Esophagus squamous epithelium (tissue), 5 donors: ENCODE measurements at regions not wholly inside any gene's neighbourhood (a gene's known extent, or its start where the extent isn't known, plus 50 kb on each side); places are given as distances from the start of the nearest gene placed in this dataset.

Source experiments
- DNase-seq: peaks from one replicate; lab custom pipeline; 2025; lab: John Stamatoyannopoulos, UW
- H3K27ac ChIP-seq, 4 donors: fragments of 200-600 bp; sonication (generic); one replicate each; pipeline ENCODE4 v1.5.1; 2016 to 2019; ENCODE audit warnings: mild to moderate bottlenecking in 1 of 4
- H3K27me3 ChIP-seq, 4 donors: fragments of 200-600 bp; sonication (generic); 1 replicate in 3 of 4; 2 replicates in 1 of 4; pipeline versions ENCODE4 v1.5.1 to v1.6.0; 2017 to 2021; ENCODE audit warnings: antibody characterized with exemption in 1 of 4
- H3K36me3 ChIP-seq, 3 donors: fragments of 200-600 bp; sonication (generic); one replicate each; pipeline ENCODE4 v1.5.1; 2016 to 2019
- H3K4me1 ChIP-seq, 3 donors: fragments of 200-600 bp; sonication (generic); one replicate each; pipeline ENCODE4 v1.5.1; 2017 to 2019
- H3K4me3 ChIP-seq, 4 donors: fragments of 200-600 bp; sonication (generic); 1 replicate in 3 of 4; 2 replicates in 1 of 4; pipeline ENCODE4 v1.5.1; 2016 to 2019; ENCODE audit warnings: mild to moderate bottlenecking in 2 of 4, moderate library complexity in 1 of 4
- H3K9me3 ChIP-seq, 3 donors: fragments of 200-600 bp; sonication (generic); one replicate each; pipeline ENCODE4 v1.5.1; 2016 to 2019
- CTCF ChIP-seq, 6 experiments: fragments of 450-650 bp in 4 of 6; fragments of 200-600 bp in 2 of 6; sonication (generic) in 2 of 6; IDR thresholded peaks; one replicate each; pipeline ENCODE4 v1.5.1; 2016 to 2019; ENCODE audit warnings: antibody characterized with exemption in 6 of 6, mild to moderate bottlenecking in 4 of 6, moderate library complexity in 4 of 6
- POLR2A ChIP-seq, 4 donors: fragments of 450-650 bp; IDR thresholded peaks; one replicate each; pipeline ENCODE4 v1.6.1; 2017; ENCODE audit warnings: antibody characterized with exemption in 4 of 4, mild to moderate bottlenecking in 4 of 4, moderate library complexity in 3 of 4
- WGBS, 2 donors: methylation state at CpG; one replicate each; pipeline ENCODE4 v1.1.5; 2018; 5-methylcytosine and 5-hydroxymethylcytosine counted together
- intact Hi-C: fragments of 100-400 bp; cut with DNase I; formaldehyde crosslinking; loops from one replicate; pipeline ENCODE4 v1.15.0; 2022
- donor health status: DM: yes; HTN: yes; CAD: no.

GRCh38 chr1:157202331-157202730 is 64.1 kb upstream of the ETV3 start:
- no peaks in the 10 kb centered on the region for H3K36me3 ChIP-seq
- DNase-seq = no peak
- no peaks in the 10 kb centered on the region for H3K4me1 ChIP-seq
- no peak overlapping the region for H3K4me3 ChIP-seq
- TF ChIP-seq CTCF (IDR thresholded peaks at IDR 0.05) = no peak
- no peak for TF ChIP-seq POLR2A (IDR thresholded peaks at IDR 0.05)
- no peaks in the 10 kb centered on the region for H3K9me3 ChIP-seq
- intact Hi-C loops = no loop called here
- WGBS, 2 donors = 31 to 52% methylated on average over 4 to 5 of the region's 5 CpGs
- H3K27ac ChIP-seq = no peak overlapping the region
- peaks cover 0 to 33% (median 0%) of the 10 kb centered on the region in 4 donors for H3K27me3 ChIP-seq

- no peaks in the 10 kb centered on the region for H3K4me1 ChIP-seq
- TF ChIP-seq POLR2A (IDR thresholded peaks at IDR 0.05) = no peak
- no peak for TF ChIP-seq CTCF (IDR thresholded peaks at IDR 0.05)
- intact Hi-C loops = no loop called here
- H3K36me3 ChIP-seq = no peaks in the 10 kb centered on the region
- 43 to 69% methylated on average over 4 of the region's 4 CpGs for WGBS, 2 donors
- no peak overlapping the region for H3K4me3 ChIP-seq
- H3K9me3 ChIP-seq = no peaks in the 10 kb centered on the region
- peaks cover 0 to 33% (median 0%) of the 10 kb centered on the region in 4 donors for H3K27me3 ChIP-seq
- DNase-seq = no peak
- no peak overlapping the region for H3K27ac ChIP-seq
These were observed 63.6 kb upstream of the ETV3 start for GRCh38 chr1:157201767-157202166.

GRCh38 chr1:157200451-157200850 is 62.3 kb upstream of the ETV3 start:
- no peak overlapping the region for H3K4me3 ChIP-seq
- intact Hi-C loops = no loop called here
- peaks cover 0 to 46% (median 0%) of the 10 kb centered on the region in 4 donors for H3K27me3 ChIP-seq
- H3K9me3 ChIP-seq = no peaks in the 10 kb centered on the region
- TF ChIP-seq CTCF (IDR thresholded peaks at IDR 0.05) (no peak), POLR2A (IDR thresholded peaks at IDR 0.05) (no peak)
- 69 to 74% methylated on average over 7 to 8 of the region's 8 CpGs for WGBS, 2 donors
- DNase-seq = no peak
- no peaks in the 10 kb centered on the region for H3K36me3 ChIP-seq
- H3K4me1 ChIP-seq = no peaks in the 10 kb centered on the region
- no peak overlapping the region for H3K27ac ChIP-seq

GRCh38 chr1:157199421-157199755 is 61.2 kb upstream of the ETV3 start:
- Histone ChIP-seq H3K9me3 (no peaks in the 10 kb centered on the region), H3K36me3 (no peaks in the 10 kb centered on the region), H3K27me3 (peaks cover 0 to 47% (median 0%) of the 10 kb centered on the region in 4 donors), H3K4me3 (no peak overlapping the region), H3K27ac (no peak overlapping the region), H3K4me1 (no peaks in the 10 kb centered on the region)
- DNase-seq = no peak
- WGBS, 2 donors = 50% methylated on average over 2 of the region's 3 CpGs; no CpG with 5 or more reads in 1 of the 2 donors
- TF ChIP-seq CTCF (IDR thresholded peaks at IDR 0.05) = no peak
- intact Hi-C loops = loop anchor here (10.0 kb wide), 1 partner anchor 295 kb away; no protein-coding TSS in a partner anchor

- Histone ChIP-seq H3K9me3 (no peaks in the 10 kb centered on the region), H3K4me1 (no peaks in the 10 kb centered on the region), H3K27ac (no peak overlapping the region), H3K4me3 (no peak overlapping the region), H3K27me3 (peaks cover 0 to 46% (median 0%) of the 10 kb centered on the region in 4 donors), H3K36me3 (no peaks in the 10 kb centered on the region)
- TF ChIP-seq POLR2A (IDR thresholded peaks at IDR 0.05) = no peak
- intact Hi-C loops = loop anchor here (10.0 kb wide), 1 partner anchor 296 kb away; no protein-coding TSS in a partner anchor
- 57 to 62% methylated on average over 4 to 6 of the region's 8 CpGs for WGBS, 2 donors
- no peak for DNase-seq
These were observed 60.6 kb upstream of the ETV3 start for GRCh38 chr1:157198619-157199420.
